ENCODE measurements at regions not wholly inside any gene's neighbourhood (a gene's known extent, or its start where the extent isn't known, plus 50 kb on each side); places are given as distances from the start of the nearest gene placed in this dataset.

DNA sequence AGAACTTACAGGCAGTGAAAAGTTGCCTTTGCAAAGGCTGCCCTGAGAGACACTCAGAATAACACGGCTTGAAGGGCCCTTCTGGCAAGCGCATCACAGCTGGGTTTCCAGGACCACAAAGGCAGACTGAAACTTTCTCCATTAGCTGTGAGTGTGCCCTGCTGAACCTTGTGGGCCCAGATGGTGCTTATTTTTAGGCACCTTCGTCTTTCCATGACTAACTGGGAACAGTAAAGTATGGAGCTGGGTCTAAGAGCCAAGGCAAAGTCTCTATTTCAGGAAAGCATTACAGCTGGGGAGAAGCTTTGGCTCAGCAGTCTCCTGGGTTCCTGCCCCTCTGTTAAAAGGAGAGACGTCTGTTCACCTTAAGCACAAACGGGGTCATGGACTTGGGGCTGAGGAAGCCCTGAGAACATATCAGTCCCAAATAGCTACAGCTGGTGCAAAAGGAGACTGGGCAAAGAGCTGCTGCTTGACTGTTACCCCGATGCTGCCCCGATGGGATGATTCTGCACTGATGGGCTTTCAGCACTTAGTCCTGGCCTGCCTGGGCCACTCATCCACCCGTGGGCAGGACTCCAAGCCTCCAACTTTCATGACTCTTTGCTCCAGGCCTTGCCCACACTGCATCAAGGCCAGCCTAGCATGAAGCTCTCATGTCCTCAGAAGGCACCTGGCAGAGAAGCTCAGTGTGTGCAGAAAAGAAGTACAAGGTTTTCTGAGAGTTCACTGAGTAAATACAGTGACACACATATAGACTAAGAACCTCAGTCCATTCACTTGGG, 248.3 kb downstream of the PHLDA1 start:
- no peak for ATAC-seq
- TF ChIP-seq ZNF565 (CRISPR knock-in tag; conservative IDR thresholded peaks at IDR 0.05; ENCODE audit: low read depth) (no peak), GLIS3 (CRISPR knock-in tag; IDR thresholded peaks at IDR 0.05) (no peak), TOX (CRISPR knock-in tag; IDR thresholded peaks at IDR 0.05; ENCODE audit: borderline replicate concordance) (no peak), PPARA (CRISPR knock-in tag; IDR thresholded peaks at IDR 0.05; ENCODE audit: borderline replicate concordance) (no peak), TCF4 (CRISPR knock-in tag; IDR thresholded peaks at IDR 0.05; ENCODE audit: borderline replicate concordance) (no peak), ZFP3 (CRISPR knock-in tag; IDR thresholded peaks at IDR 0.05) (no peak), ZFP30 (CRISPR knock-in tag; IDR thresholded peaks at IDR 0.05) (no peak), ZC3H10 (CRISPR knock-in tag; IDR thresholded peaks at IDR 0.05) (no peak), ESRRG (CRISPR knock-in tag; IDR thresholded peaks at IDR 0.05) (no peak), OSR1 (CRISPR knock-in tag; IDR thresholded peaks at IDR 0.05) (no peak), BACH2 (CRISPR knock-in tag; IDR thresholded peaks at IDR 0.05; ENCODE audit: borderline replicate concordance) (no peak), RARB (CRISPR knock-in tag; IDR thresholded peaks at IDR 0.05) (no peak), CSRNP3 (CRISPR knock-in tag; IDR thresholded peaks at IDR 0.05) (no peak), ZNF70 (CRISPR knock-in tag; IDR thresholded peaks at IDR 0.05) (no peak), ARNTL (CRISPR knock-in tag; IDR thresholded peaks at IDR 0.05; ENCODE audit: borderline replicate concordance, low read depth) (no peak), ZNF8 (CRISPR knock-in tag; IDR thresholded peaks at IDR 0.05) (no peak), POU6F1 (CRISPR knock-in tag; IDR thresholded peaks at IDR 0.05; ENCODE audit: borderline replicate concordance, low read depth) (no peak), PATZ1 (CRISPR knock-in tag; IDR thresholded peaks at IDR 0.05; ENCODE audit: borderline replicate concordance) (no peak)
- TF ChIP-seq, protein P1, sequence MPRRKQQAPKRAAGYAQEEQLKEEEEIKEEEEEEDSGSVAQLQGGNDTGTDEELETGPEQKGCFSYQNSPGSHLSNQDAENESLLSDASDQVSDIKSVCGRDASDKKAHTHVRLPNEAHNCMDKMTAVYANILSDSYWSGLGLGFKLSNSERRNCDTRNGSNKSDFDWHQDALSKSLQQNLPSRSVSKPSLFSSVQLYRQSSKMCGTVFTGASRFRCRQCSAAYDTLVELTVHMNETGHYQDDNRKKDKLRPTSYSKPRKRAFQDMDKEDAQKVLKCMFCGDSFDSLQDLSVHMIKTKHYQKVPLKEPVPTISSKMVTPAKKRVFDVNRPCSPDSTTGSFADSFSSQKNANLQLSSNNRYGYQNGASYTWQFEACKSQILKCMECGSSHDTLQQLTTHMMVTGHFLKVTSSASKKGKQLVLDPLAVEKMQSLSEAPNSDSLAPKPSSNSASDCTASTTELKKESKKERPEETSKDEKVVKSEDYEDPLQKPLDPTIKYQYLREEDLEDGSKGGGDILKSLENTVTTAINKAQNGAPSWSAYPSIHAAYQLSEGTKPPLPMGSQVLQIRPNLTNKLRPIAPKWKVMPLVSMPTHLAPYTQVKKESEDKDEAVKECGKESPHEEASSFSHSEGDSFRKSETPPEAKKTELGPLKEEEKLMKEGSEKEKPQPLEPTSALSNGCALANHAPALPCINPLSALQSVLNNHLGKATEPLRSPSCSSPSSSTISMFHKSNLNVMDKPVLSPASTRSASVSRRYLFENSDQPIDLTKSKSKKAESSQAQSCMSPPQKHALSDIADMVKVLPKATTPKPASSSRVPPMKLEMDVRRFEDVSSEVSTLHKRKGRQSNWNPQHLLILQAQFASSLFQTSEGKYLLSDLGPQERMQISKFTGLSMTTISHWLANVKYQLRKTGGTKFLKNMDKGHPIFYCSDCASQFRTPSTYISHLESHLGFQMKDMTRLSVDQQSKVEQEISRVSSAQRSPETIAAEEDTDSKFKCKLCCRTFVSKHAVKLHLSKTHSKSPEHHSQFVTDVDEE (CRISPR knock-in tag; IDR thresholded peaks at IDR 0.05): no peak

- TF ChIP-seq PATZ1 (CRISPR knock-in tag; IDR thresholded peaks at IDR 0.05; ENCODE audit: borderline replicate concordance) (no peak), ZC3H10 (CRISPR knock-in tag; IDR thresholded peaks at IDR 0.05) (no peak), CSRNP3 (CRISPR knock-in tag; IDR thresholded peaks at IDR 0.05) (no peak), RARB (CRISPR knock-in tag; IDR thresholded peaks at IDR 0.05) (no peak), POU6F1 (CRISPR knock-in tag; IDR thresholded peaks at IDR 0.05; ENCODE audit: borderline replicate concordance, low read depth) (no peak), CSDC2 (CRISPR knock-in tag; IDR thresholded peaks at IDR 0.05) (no peak), ESRRG (CRISPR knock-in tag; IDR thresholded peaks at IDR 0.05) (no peak), ZFP30 (CRISPR knock-in tag; IDR thresholded peaks at IDR 0.05) (no peak), ZFP3 (CRISPR knock-in tag; IDR thresholded peaks at IDR 0.05) (no peak), ISL1 (CRISPR knock-in tag; IDR thresholded peaks at IDR 0.05) (no peak), TOX (CRISPR knock-in tag; IDR thresholded peaks at IDR 0.05; ENCODE audit: borderline replicate concordance) (no peak), BACH2 (CRISPR knock-in tag; IDR thresholded peaks at IDR 0.05; ENCODE audit: borderline replicate concordance) (no peak), OSR1 (CRISPR knock-in tag; IDR thresholded peaks at IDR 0.05) (no peak), SNAI2 (CRISPR knock-in tag; IDR thresholded peaks at IDR 0.05) (no peak), TCF4 (CRISPR knock-in tag; IDR thresholded peaks at IDR 0.05; ENCODE audit: borderline replicate concordance) (no peak), ZNF565 (CRISPR knock-in tag; conservative IDR thresholded peaks at IDR 0.05; ENCODE audit: low read depth) (no peak), ZNF8 (CRISPR knock-in tag; IDR thresholded peaks at IDR 0.05) (no peak)
- no peak for ATAC-seq
These were observed 249.5 kb downstream of the PHLDA1 start for GRCh38 chr12:75782069-75782581.

Measured in SK-N-SH treated with all-trans-retinoic acid at 6 μM for 48 hours (cell line).